H1 (cell line): ENCODE measurements at regions not wholly inside any gene's neighbourhood (a gene's known extent, or its start where the extent isn't known, plus 50 kb on each side); places are given as distances from the start of the nearest gene placed in this dataset.

Experiments used
- CEBPB ChIP-seq: IDR thresholded peaks from 2 replicates; pipeline ENCODE4 v1.6.1; 2012; ENCODE audit warnings: low read depth, low read length
- CTCF ChIP-seq, 3 experiments: IDR thresholded peaks; 1 replicate in 2 of 3; 2 replicates in 1 of 3; pipeline versions ENCODE4 v1.5.1 to v1.6.1; 2011; ENCODE audit warnings: low read length in 3 of 3, mild to moderate bottlenecking in 3 of 3, inconsistent platforms in 2 of 3, low read depth in 1 of 3, moderate library complexity in 1 of 3; ENCODE audit not compliant: insufficient read depth in 1 of 3; ENCODE audit errors: control extremely low read depth in 1 of 3
- EZH2 ChIP-seq: fragments of 200-600 bp; sonication (generic); IDR thresholded peaks from 2 replicates; pipeline ENCODE4 v1.7.1; 2012; ENCODE audit warnings: low read depth, mild to moderate bottlenecking, moderate library complexity, low read length, inconsistent platforms; ENCODE audit not compliant: severe bottlenecking
- GABPA ChIP-seq: IDR thresholded peaks from 2 replicates; pipeline ENCODE4 v1.6.1; 2011; ENCODE audit warnings: mild to moderate bottlenecking, low read length, moderate library complexity, borderline replicate concordance; ENCODE audit not compliant: insufficient read depth
- MAX ChIP-seq: IDR thresholded peaks from 2 replicates; pipeline ENCODE4 v1.6.1; 2012; ENCODE audit warnings: inconsistent platforms
- POLR2A ChIP-seq, 2 experiments: IDR thresholded peaks; 1 replicate in 1 of 2; 2 replicates in 1 of 2; pipeline ENCODE4 v1.6.1; 2011; ENCODE audit warnings: low read depth in 2 of 2, low read length in 2 of 2, mild to moderate bottlenecking in 2 of 2; ENCODE audit errors: control extremely low read depth in 1 of 2
- POLR2AphosphoS5 ChIP-seq: IDR thresholded peaks from 2 replicates; pipeline ENCODE4 v1.6.1; 2011; ENCODE audit warnings: low read depth, low read length
- RAD21 ChIP-seq, 2 experiments: IDR thresholded peaks in 1 of 2; conservative IDR thresholded peaks in 1 of 2; 2 replicates each; pipeline ENCODE4 v1.6.1; 2011; ENCODE audit warnings: low read depth in 2 of 2, low read length in 2 of 2, improper control_type of control experiment in 1 of 2, inconsistent platforms in 1 of 2, mild to moderate bottlenecking in 1 of 2, moderate library complexity in 1 of 2
- TBP ChIP-seq: IDR thresholded peaks from 2 replicates; pipeline ENCODE4 v1.6.1; 2011; ENCODE audit warnings: low read depth, low read length, improper control_type of control experiment

- no peak for TF ChIP-seq TBP
- TF ChIP-seq POLR2AphosphoS5 = no peak
- TF ChIP-seq CTCF (IDR thresholded peaks at IDR 0.05; ENCODE audit: control extremely low read depth in 1 of 3, insufficient read depth in 1 of 3, low read depth in 1 of 3, low read length in 3 of 3) = no peak
- TF ChIP-seq GABPA = no peak
- no peak for TF ChIP-seq RAD21 (IDR thresholded peaks at IDR 0.05 in 1 of 2, conservative IDR thresholded peaks at IDR 0.05 in 1 of 2; ENCODE audit: low read depth in 2 of 2, low read length in 2 of 2)
- TF ChIP-seq CEBPB = no peak
- TF ChIP-seq MAX = no peak
- TF ChIP-seq POLR2A (IDR thresholded peaks at IDR 0.05; ENCODE audit: control extremely low read depth in 1 of 2, low read depth in 2 of 2, low read length in 2 of 2) = no peak
- TF ChIP-seq EZH2 = no peak
Measured at GRCh38 chrX:121641560-121641959, 594.1 kb downstream of the GLUD2 start.
